Left cardiac atrium (tissue), 4 donors: ENCODE measurements at regions not wholly inside any gene's neighbourhood (a gene's known extent, or its start where the extent isn't known, plus 50 kb on each side); places are given as distances from the start of the nearest gene placed in this dataset.
"Not testable (repeated sequence)": the region's sequence is repeated elsewhere in the genome, so short reads cannot be mapped to it uniquely, and the experiment has no call there.

ENCODE experiments used
- ATAC-seq, 2 donors: fragments of 200-7000 bp; cut with Tn5 transposase; one replicate each; pipeline ENCODE4 v1.9.1; 2020; ENCODE audit warnings: mild to moderate bottlenecking in 2 of 2, moderate library complexity in 2 of 2
- DNase-seq: peaks from one replicate; pipeline ENCODE4 v3.0.0-alpha.2; 2020
- intact Hi-C, 2 donors: fragments of 100-400 bp; cut with DNase I; formaldehyde crosslinking; loops; one replicate each; pipeline versions ENCODE4 v1.14.1 to v1.15.1; 2022 to 2023
- donor health status: DM: no; HTN: yes; CAD: no.
- donor health status: DM: no; HTN: yes; CAD: no; lungs with severe emphysema.
- donor health status: DM: yes; HTN: yes; CAD: no.
- donor health status: Dilated cardiomyopathy.

- intact Hi-C loops: no loop called here
- ATAC-seq: no peak
- no peak for DNase-seq
Observed at GRCh38 chr13:111614613-111615012, 294.2 kb downstream of the TEX29 start.

GRCh38 chr13:111616203-111616602 lies 295.8 kb downstream of the TEX29 start:
- intact Hi-C loops: no loop called here
- ATAC-seq (no peak), DNase-seq (no peak)

DNA sequence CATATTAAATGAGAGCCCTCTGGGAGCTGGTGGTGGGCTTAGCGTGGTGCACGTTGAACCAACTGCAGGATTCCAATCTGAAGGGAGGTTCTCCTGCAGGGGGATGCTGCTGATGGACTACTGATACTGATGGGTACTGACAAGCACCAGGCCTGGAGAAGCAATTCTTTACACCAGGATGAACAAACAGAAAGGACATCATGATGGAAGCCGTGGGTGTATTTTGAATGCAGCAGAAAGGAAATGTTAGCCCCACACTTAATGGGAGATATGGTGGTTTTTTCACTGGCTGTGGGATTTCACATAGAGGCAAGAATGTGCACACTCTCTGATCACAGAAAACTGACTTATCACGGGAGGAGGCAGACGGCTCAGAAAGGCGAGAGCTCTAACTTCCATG lies 299.7 kb downstream of the TEX29 start:
- DNase-seq (no peak), ATAC-seq (no peak)
- intact Hi-C loops: no loop called here

DNA sequence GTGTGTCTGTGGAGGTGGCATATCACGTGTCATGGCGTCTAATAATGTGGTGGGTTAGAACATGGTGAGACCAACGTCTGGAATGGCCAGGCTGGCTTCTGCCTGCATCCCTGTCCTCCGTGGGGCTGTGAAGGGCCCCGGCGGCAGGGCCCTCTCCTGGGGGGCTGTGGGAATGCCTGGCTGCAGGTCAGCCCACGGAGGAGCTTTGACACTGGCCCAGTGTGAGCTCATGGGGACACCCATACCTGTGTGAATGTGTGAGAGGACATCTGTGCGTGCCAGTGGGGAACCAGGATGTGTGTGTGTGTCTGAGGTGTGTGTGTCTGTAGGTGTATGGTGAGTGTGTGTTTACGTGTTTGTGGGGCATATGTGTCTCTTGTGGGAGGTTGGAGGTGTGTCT lies 300.1 kb downstream of the TEX29 start:
- intact Hi-C loops: no loop called here
- DNase-seq (no peak), ATAC-seq (no peak)

DNA sequence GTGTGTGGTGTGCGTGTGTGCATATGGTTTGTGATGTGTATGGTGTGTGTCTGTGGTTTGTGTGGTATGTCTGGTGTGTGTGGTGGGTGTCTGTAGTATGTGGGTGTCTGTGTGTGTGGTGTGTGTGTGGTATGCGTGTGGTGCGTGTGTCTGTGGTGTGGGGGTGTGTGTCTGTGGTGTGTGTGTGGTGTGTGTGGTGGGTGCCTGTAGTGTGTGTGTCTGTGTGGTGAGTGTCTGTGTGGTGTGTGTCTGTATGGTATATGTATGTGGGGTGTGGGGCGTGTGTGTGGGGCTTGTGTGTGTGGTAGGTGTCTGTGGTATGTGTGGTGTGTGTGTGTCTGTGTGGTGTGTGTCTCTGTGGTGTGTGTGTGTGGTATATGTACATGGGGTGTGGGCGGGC lies 300.7 kb downstream of the TEX29 start:
- no peak for ATAC-seq
- intact Hi-C loops: no loop called here
- DNase-seq: no peak

DNA sequence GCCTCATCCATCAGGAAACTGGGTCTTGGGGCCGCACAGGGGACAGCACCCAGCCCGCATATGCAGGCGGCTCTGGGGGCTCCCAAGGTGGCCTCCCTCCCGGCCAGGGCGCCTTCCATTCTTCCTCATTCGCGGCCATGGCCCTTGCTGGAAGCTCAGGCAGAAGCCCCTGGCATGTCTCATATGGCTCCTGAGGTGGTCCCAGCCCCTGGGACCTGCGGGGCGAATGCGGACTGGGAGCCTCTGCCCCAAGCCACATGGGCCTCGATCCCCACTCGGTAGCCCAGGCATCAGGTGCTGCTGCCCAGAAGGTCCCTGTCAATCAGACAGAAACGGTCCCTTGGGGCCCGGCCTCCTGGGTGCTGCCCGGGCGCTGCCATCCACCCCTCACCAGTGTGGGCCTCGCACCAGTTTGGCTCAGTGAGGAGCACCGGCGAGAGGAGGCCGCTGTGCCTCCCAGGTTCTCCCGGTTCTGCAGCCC lies 301.6 kb downstream of the TEX29 start:
- no peak for ATAC-seq
- intact Hi-C loops: no loop called here
- no peak for DNase-seq

GRCh38 chr13:111623208-111623607 lies 302.8 kb downstream of the TEX29 start:
- intact Hi-C loops: no loop called here
- no peak for ATAC-seq
- no peak for DNase-seq

DNA sequence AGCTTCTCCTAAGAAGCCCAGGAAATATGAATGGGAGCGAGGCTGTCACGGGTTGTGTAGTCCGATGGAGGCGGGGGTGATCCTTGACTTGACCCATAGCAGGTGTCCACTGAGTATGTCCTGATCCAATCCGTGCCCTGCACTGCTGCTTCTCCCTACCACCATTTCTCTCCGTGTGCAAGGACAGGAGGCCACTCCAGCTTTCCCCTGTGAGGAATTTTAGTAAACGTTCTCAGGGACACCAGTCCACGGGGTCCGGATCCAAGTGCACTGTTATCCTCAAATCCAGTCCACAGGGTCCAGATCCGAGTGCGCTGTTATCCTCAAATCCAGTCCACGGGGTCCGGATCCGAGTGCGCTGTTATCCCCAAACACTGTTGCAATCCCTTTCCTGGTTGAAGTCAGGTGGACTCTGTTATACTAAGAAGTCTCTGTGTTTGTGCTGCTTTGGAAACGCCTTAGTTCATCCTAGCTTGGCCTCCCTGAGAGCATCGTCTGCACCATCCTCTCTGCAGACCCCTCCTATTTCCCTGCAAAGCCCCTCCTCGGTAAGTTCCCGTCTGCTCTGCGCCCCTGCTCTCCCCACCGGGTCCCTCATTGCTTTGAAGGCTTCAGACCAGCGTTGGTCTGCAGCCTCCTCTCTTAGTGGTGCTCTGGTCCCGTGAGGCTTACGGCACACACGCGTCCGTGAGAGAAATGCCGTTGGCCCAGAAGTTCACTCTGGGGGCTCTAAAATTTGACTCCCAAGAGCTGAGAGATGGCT lies 303.5 kb downstream of the TEX29 start:
- no peak for ATAC-seq
- DNase-seq: no peak
- intact Hi-C loops: no loop called here

- intact Hi-C loops: no loop called here
- DNase-seq (no peak), ATAC-seq (no peak)
Observed at GRCh38 chr13:111625526-111626315, 305.3 kb downstream of the TEX29 start.

- intact Hi-C loops: no loop called here
- DNase-seq: peak; percentile 36
- peak; percentile 91 to 93 for ATAC-seq
Observed at GRCh38 chr13:111626371-111627305, 306.2 kb downstream of the TEX29 start.

DNA sequence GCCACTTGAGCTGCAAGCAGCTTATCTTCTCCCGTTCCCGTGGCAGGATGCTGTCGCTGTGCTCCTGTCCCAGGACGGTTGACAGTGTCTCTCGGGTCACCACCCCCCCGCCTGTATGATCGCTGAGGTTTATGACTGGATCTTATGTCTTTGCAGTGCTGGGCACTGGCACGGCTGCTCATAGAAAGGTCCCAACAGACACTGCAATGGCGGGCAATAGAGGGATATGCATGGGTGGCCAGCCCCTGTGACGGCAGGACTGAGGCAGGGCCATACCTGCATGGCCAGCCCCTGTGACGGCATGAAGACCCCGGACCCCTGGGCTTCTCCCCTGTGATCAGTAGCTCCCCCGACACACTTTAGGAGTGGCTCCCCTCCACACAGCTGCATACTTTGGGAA lies 307.2 kb downstream of the TEX29 start:
- intact Hi-C loops: no loop called here
- ATAC-seq: no peak

GRCh38 chr13:111629016-111629415 lies 308.6 kb downstream of the TEX29 start:
- ATAC-seq (no peak), DNase-seq (no peak)
- intact Hi-C loops: no loop called here

More for the DNA sequence above, 307.2 kb downstream of the TEX29 start:
- DNase-seq: no peak

DNA sequence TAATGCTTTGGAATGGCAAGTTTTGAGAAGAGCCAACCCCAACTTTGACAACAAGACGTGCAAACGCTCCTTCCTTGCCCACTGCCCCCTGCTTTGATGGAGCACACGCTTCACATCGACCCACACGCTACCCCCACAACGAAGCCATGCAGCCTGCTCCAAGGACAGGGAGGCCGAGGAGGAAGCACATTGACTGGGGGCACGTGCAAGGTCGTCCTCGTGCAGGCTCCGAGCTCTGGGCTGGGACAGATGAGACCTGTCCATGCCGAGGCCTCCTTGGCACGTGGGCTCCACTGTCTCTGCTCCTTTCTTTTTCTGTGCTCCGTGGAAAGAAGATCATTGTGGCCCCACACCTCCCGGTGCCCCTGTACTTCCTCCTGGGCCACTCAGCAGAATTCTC lies 309.0 kb downstream of the TEX29 start:
- no peak for DNase-seq
- ATAC-seq: no peak
- intact Hi-C loops: no loop called here

GRCh38 chr13:111629926-111630325 lies 309.5 kb downstream of the TEX29 start:
- ATAC-seq (no peak), DNase-seq (no peak)
- intact Hi-C loops: no loop called here

- DNase-seq (no peak), ATAC-seq (no peak)
- intact Hi-C loops: no loop called here
Observed at GRCh38 chr13:111630406-111630805, 310.0 kb downstream of the TEX29 start.

DNA sequence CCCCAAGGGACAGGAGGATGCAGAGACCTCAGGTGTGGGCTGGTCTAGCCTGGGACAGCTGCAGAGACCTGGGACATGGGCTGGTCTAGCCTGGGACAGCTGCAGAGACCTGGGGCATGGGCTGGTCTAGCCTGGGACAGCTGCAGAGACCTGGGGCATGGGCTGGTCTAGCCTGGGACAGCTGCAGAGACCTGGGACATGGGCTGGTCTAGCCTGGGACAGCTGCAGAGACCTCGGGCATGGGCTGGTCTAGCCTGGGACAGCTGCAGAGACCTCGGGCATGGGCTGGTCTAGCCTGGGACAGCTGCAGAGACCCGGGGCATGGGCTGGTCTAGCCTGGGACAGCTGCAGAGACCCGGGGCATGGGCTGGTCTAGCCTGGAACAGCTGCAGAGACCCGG lies 310.8 kb downstream of the TEX29 start:
- DNase-seq, ATAC-seq, intact Hi-C loops: not testable (repeated sequence)

DNA sequence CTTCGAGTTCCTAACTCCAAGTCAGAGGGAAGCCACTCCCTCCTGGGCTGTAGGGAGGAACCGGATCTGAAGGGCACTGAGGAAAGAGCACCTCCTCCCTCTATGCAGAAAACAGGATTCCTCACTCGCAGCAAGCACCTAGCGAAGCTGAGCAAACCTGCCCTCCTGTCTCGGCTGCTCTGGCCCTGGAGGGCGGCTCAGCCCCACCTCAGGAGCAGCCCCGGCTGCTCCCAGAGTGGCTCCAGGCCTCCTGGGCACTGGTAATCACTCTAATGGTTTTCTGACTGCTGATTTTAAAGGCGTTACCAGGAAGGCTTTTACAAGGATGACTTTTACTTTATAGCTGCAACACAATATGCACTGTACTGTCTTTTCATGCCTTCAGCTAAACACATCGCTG lies 312.5 kb downstream of the TEX29 start:
- DNase-seq (no peak), ATAC-seq (no peak)
- intact Hi-C loops: no loop called here

GRCh38 chr13:111633401-111633800 lies 313.0 kb downstream of the TEX29 start:
- DNase-seq (no peak), ATAC-seq (no peak)
- intact Hi-C loops: no loop called here

DNA sequence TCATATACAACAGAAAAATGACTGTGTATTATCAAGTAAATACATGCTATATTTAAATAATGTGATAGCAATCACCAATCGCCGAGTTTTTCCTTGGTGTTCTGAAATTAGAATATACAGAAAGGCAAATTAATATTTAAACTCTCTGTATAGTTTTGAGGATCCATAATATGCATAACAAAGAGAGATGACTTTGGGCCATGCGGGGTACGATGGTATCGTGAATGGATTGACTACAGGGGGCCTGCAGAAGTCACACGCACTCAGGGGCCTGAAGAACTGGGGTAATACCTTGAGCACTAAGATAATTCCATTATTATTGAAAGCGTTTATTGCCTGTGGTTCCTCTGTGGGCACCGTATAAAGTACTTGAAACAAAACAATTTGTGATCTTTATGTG lies 314.0 kb downstream of the TEX29 start:
- intact Hi-C loops: no loop called here
- ATAC-seq: no peak
- no peak for DNase-seq

DNA sequence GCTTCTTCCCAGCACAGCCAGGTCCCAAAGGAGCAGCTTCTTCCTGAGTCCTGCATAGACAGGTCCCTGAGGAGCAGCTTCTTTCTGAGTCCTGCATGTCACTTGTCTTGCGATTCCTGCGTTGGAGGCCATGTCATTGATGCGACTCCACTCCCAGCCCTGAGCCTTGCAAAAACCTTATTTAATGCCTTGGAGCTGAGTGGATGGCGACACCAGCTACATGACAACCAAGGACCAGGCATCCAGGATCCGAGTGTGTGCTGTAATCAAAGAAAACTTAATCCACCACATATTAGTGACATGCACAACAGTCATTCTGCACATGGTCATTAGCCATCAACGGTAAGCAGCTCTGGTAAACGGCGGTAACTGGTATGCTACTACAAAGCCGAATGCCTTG lies 315.8 kb downstream of the TEX29 start:
- DNase-seq: no peak
- no peak for ATAC-seq
- intact Hi-C loops: no loop called here
